Astrocyte (in vitro differentiated cells and primary cell): ENCODE measurements at regions not wholly inside any gene's neighbourhood (a gene's known extent, or its start where the extent isn't known, plus 50 kb on each side); places are given as distances from the start of the nearest gene placed in this dataset.

Source experiments
- DNase-seq: peaks from one replicate; pipeline ENCODE4 v3.0.0-alpha.2; 2010; ENCODE audit warnings: low read depth
- FAIRE-seq: peaks from 2 replicates; lab custom pipeline; 2011; peaks lifted over from hg19 to GRCh38; lab: Jason Lieb, UNC
- H2AFZ ChIP-seq: 2 replicates; pipeline ENCODE4 v1.6.0; 2012; ENCODE audit warnings: low read depth, low read length, inconsistent platforms
- H3K27ac ChIP-seq: 2 replicates; pipeline ENCODE4 v1.5.1; 2011; ENCODE audit warnings: low read depth, low read length, inconsistent platforms
- H3K27me3 ChIP-seq: 2 replicates; pipeline ENCODE4 v1.6.0; 2011; ENCODE audit warnings: low read length, inconsistent platforms; ENCODE audit not compliant: insufficient read depth
- H3K36me3 ChIP-seq: 2 replicates; pipeline ENCODE4 v1.5.1; 2011; ENCODE audit warnings: low read length, inconsistent platforms; ENCODE audit not compliant: insufficient read depth
- H3K4me1 ChIP-seq: 2 replicates; pipeline ENCODE4 v1.5.1; 2011; ENCODE audit warnings: low read length, inconsistent platforms; ENCODE audit not compliant: insufficient read depth
- H3K4me2 ChIP-seq: 2 replicates; pipeline ENCODE4 v1.6.0; 2012; ENCODE audit warnings: low read length, inconsistent platforms
- H3K4me3 ChIP-seq: 2 replicates; pipeline ENCODE4 v1.5.1; 2011; ENCODE audit warnings: low read depth, mild to moderate bottlenecking, low read length, inconsistent platforms; ENCODE audit not compliant: insufficient read depth
- H3K79me2 ChIP-seq: 2 replicates; pipeline ENCODE4 v1.6.0; 2012; ENCODE audit warnings: mild to moderate bottlenecking, low read length, inconsistent platforms; ENCODE audit not compliant: insufficient read depth
- H3K9ac ChIP-seq: 2 replicates; pipeline ENCODE4 v1.6.0; 2012; ENCODE audit warnings: mild to moderate bottlenecking, low read length, inconsistent platforms
- H3K9me3 ChIP-seq: 2 replicates; pipeline ENCODE4 v1.5.1; 2012; ENCODE audit warnings: low read depth, mild to moderate bottlenecking, low read length, inconsistent platforms; ENCODE audit not compliant: insufficient read depth
- H4K20me1 ChIP-seq: 2 replicates; pipeline ENCODE4 v1.6.0; 2012; ENCODE audit warnings: low read length, inconsistent platforms; ENCODE audit not compliant: insufficient read depth
- H3K27ac Mint-ChIP-seq: one replicate; pipeline ENCODE4 v1.8.0; 2021; ENCODE audit warnings: mild to moderate bottlenecking, mixed read lengths; ENCODE audit not compliant: unreplicated experiment
- H3K27me3 Mint-ChIP-seq: one replicate; pipeline ENCODE4 v1.8.0; 2021; ENCODE audit warnings: low read depth, mixed read lengths; ENCODE audit not compliant: unreplicated experiment
- H3K36me3 Mint-ChIP-seq: one replicate; pipeline ENCODE4 v1.8.0; 2021; ENCODE audit warnings: low read depth, mixed read lengths; ENCODE audit not compliant: unreplicated experiment
- H3K4me1 Mint-ChIP-seq: one replicate; pipeline ENCODE4 v1.8.0; 2021; ENCODE audit warnings: low read depth, mixed read lengths; ENCODE audit not compliant: unreplicated experiment
- H3K4me3 Mint-ChIP-seq: one replicate; pipeline ENCODE4 v1.8.0; 2021; ENCODE audit warnings: mild to moderate bottlenecking, moderate library complexity, mixed read lengths; ENCODE audit not compliant: unreplicated experiment
- H3K9me3 Mint-ChIP-seq: one replicate; pipeline ENCODE4 v1.8.0; 2021; ENCODE audit warnings: mild to moderate bottlenecking, mixed read lengths; ENCODE audit not compliant: unreplicated experiment
- CTCF ChIP-seq: IDR thresholded peaks from 2 replicates; pipeline ENCODE4 v1.5.1; 2011; ENCODE audit warnings: low read depth, mild to moderate bottlenecking, inconsistent platforms, low read length, moderate library complexity; ENCODE audit not compliant: insufficient read depth
- EZH2 ChIP-seq: IDR thresholded peaks from 2 replicates; pipeline ENCODE4 v1.6.1; 2012; ENCODE audit warnings: mild to moderate bottlenecking, low read length, inconsistent platforms; ENCODE audit not compliant: insufficient read depth

GRCh38 chr5:125413496-125414274 is 667.2 kb upstream of the ZNF608 start:
- peaks cover 2% of the 10 kb centered on the region for H3K9me3 Mint-ChIP-seq
- no peaks in the 10 kb centered on the region for H3K9me3 ChIP-seq
- peaks cover 39% of the 10 kb centered on the region for H3K4me1 ChIP-seq
- no peak for FAIRE-seq
- no peak overlapping the region for H3K27ac Mint-ChIP-seq
- H3K4me1 Mint-ChIP-seq: peaks cover 41% of the 10 kb centered on the region
- TF ChIP-seq EZH2 (no peak), CTCF (no peak)
- H3K4me3 Mint-ChIP-seq: no peak overlapping the region
- peak overlapping the region; percentile 88 for H3K9ac ChIP-seq
- H3K4me3 ChIP-seq: no peak overlapping the region
- H3K27me3 ChIP-seq: no peaks in the 10 kb centered on the region
- no peaks in the 10 kb centered on the region for H4K20me1 ChIP-seq
- no peak overlapping the region for H2AFZ ChIP-seq
- no peaks in the 10 kb centered on the region for H3K27me3 Mint-ChIP-seq
- H3K4me2 ChIP-seq: peak overlapping the region; percentile 80
- H3K36me3 ChIP-seq: no peaks in the 10 kb centered on the region
- no peak for DNase-seq
- peak overlapping the region; percentile 98 for H3K27ac ChIP-seq
- H3K36me3 Mint-ChIP-seq: no peaks in the 10 kb centered on the region
- H3K79me2 ChIP-seq: no peaks in the 10 kb centered on the region

GRCh38 chr5:125415126-125415525 is 668.7 kb upstream of the ZNF608 start:
- peaks cover 24% of the 10 kb centered on the region for H3K4me1 ChIP-seq
- H3K4me1 Mint-ChIP-seq: peaks cover 27% of the 10 kb centered on the region
- H3K27ac Mint-ChIP-seq: no peak overlapping the region
- no peaks in the 10 kb centered on the region for H3K36me3 Mint-ChIP-seq
- H3K27me3 ChIP-seq: no peaks in the 10 kb centered on the region
- no peaks in the 10 kb centered on the region for H3K36me3 ChIP-seq
- no peak overlapping the region for H3K4me3 ChIP-seq
- H3K27ac ChIP-seq: no peak overlapping the region
- FAIRE-seq (no peak), DNase-seq (no peak)
- no peaks in the 10 kb centered on the region for H4K20me1 ChIP-seq
- H2AFZ ChIP-seq: no peak overlapping the region
- TF ChIP-seq CTCF (no peak), EZH2 (no peak)
- H3K4me2 ChIP-seq: no peak overlapping the region
- H3K27me3 Mint-ChIP-seq: no peaks in the 10 kb centered on the region
- H3K4me3 Mint-ChIP-seq: no peak overlapping the region
- H3K79me2 ChIP-seq: no peaks in the 10 kb centered on the region
- peaks cover 2% of the 10 kb centered on the region for H3K9me3 Mint-ChIP-seq
- no peak overlapping the region for H3K9ac ChIP-seq
- H3K9me3 ChIP-seq: no peaks in the 10 kb centered on the region

GRCh38 chr5:125416055-125416454 is 669.6 kb upstream of the ZNF608 start:
- Histone ChIP-seq H3K4me2 (no peak overlapping the region), H3K4me1 (peaks cover 16% of the 10 kb centered on the region), H3K27me3 (no peaks in the 10 kb centered on the region), H4K20me1 (no peaks in the 10 kb centered on the region), H3K36me3 (no peaks in the 10 kb centered on the region), H3K9ac (no peak overlapping the region), H3K27ac (no peak overlapping the region), H2AFZ (no peak overlapping the region), H3K4me3 (no peak overlapping the region), H3K79me2 (no peaks in the 10 kb centered on the region), H3K9me3 (no peaks in the 10 kb centered on the region)
- H3K4me1 Mint-ChIP-seq: peaks cover 21% of the 10 kb centered on the region
- no peak overlapping the region for H3K4me3 Mint-ChIP-seq
- no peak for TF ChIP-seq CTCF
- TF ChIP-seq EZH2: no peak
- no peak for FAIRE-seq
- H3K36me3 Mint-ChIP-seq: no peaks in the 10 kb centered on the region
- H3K27me3 Mint-ChIP-seq: no peaks in the 10 kb centered on the region
- DNase-seq: no peak
- no peak overlapping the region for H3K27ac Mint-ChIP-seq
- peaks cover 2% of the 10 kb centered on the region for H3K9me3 Mint-ChIP-seq
